Mesothelial cell of epicardium (in vitro differentiated cells): ENCODE measurements at regions not wholly inside any gene's neighbourhood (a gene's known extent, or its start where the extent isn't known, plus 50 kb on each side); places are given as distances from the start of the nearest gene placed in this dataset.
"Not testable (repeated sequence)": the region's sequence is repeated elsewhere in the genome, so short reads cannot be mapped to it uniquely, and the experiment has no call there.

Source experiments
- DNase-seq, 2 experiments: peaks; one replicate each; pipeline ENCODE4 v3.0.0; 2021; ENCODE audit warnings: low spot score in 2 of 2; ENCODE audit not compliant: unreplicated experiment in 2 of 2
- H3K27ac Mint-ChIP-seq: 2 replicates; pipeline ENCODE4 v1.8.0; 2021; ENCODE audit warnings: mixed read lengths
- H3K27me3 Mint-ChIP-seq: 2 replicates; pipeline ENCODE4 v1.8.0; 2021; ENCODE audit warnings: low read depth, mixed read lengths
- H3K36me3 Mint-ChIP-seq: 2 replicates; pipeline ENCODE4 v1.8.0; 2021; ENCODE audit warnings: mixed read lengths
- H3K4me1 Mint-ChIP-seq: 2 replicates; pipeline ENCODE4 v1.8.0; 2021; ENCODE audit warnings: mixed read lengths
- H3K4me3 Mint-ChIP-seq: 2 replicates; pipeline ENCODE4 v1.8.0; 2021; ENCODE audit warnings: mild to moderate bottlenecking, moderate library complexity, mixed read lengths
- H3K9me3 Mint-ChIP-seq: 2 replicates; pipeline ENCODE4 v1.8.0; 2021; ENCODE audit warnings: mixed read lengths
- TF ChIP-seq, protein P1 (sequence below): fragments of 200-600 bp; sonication (generic); IDR thresholded peaks from one replicate; pipeline ENCODE4 v1.5.0; 2021; ENCODE audit warnings: antibody characterized with exemption; ENCODE audit not compliant: unreplicated experiment

DNA sequence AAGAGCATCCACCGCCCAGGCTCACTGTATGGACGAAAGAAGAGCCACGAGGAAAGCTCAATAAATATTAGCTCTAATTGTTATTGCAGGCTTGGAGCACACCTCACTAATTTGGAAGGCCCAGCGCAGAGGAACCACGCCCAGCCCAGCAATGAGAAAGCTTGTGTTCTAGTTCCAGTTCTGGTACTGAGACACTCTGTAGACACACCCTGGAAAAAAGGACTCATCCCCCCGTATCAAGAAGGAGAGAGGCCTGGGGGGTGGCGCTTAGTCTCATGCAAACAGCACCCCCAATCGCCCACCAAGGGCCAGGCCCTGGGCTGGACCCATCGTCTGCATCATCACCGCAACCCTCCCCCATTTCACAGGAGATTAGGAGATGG, 156.9 kb downstream of the BMP7 start:
- DNase-seq, result no peak
- H3K27ac Mint-ChIP-seq, result no peak overlapping the region
- TF ChIP-seq, protein P1, sequence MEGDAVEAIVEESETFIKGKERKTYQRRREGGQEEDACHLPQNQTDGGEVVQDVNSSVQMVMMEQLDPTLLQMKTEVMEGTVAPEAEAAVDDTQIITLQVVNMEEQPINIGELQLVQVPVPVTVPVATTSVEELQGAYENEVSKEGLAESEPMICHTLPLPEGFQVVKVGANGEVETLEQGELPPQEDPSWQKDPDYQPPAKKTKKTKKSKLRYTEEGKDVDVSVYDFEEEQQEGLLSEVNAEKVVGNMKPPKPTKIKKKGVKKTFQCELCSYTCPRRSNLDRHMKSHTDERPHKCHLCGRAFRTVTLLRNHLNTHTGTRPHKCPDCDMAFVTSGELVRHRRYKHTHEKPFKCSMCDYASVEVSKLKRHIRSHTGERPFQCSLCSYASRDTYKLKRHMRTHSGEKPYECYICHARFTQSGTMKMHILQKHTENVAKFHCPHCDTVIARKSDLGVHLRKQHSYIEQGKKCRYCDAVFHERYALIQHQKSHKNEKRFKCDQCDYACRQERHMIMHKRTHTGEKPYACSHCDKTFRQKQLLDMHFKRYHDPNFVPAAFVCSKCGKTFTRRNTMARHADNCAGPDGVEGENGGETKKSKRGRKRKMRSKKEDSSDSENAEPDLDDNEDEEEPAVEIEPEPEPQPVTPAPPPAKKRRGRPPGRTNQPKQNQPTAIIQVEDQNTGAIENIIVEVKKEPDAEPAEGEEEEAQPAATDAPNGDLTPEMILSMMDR, result no peak
- no peaks in the 10 kb centered on the region for H3K36me3 Mint-ChIP-seq
- no peak overlapping the region for H3K4me3 Mint-ChIP-seq
- peaks cover 1% of the 10 kb centered on the region for H3K27me3 Mint-ChIP-seq
- H3K4me1 Mint-ChIP-seq, result peaks cover 6% of the 10 kb centered on the region
- no peaks in the 10 kb centered on the region for H3K9me3 Mint-ChIP-seq

DNA sequence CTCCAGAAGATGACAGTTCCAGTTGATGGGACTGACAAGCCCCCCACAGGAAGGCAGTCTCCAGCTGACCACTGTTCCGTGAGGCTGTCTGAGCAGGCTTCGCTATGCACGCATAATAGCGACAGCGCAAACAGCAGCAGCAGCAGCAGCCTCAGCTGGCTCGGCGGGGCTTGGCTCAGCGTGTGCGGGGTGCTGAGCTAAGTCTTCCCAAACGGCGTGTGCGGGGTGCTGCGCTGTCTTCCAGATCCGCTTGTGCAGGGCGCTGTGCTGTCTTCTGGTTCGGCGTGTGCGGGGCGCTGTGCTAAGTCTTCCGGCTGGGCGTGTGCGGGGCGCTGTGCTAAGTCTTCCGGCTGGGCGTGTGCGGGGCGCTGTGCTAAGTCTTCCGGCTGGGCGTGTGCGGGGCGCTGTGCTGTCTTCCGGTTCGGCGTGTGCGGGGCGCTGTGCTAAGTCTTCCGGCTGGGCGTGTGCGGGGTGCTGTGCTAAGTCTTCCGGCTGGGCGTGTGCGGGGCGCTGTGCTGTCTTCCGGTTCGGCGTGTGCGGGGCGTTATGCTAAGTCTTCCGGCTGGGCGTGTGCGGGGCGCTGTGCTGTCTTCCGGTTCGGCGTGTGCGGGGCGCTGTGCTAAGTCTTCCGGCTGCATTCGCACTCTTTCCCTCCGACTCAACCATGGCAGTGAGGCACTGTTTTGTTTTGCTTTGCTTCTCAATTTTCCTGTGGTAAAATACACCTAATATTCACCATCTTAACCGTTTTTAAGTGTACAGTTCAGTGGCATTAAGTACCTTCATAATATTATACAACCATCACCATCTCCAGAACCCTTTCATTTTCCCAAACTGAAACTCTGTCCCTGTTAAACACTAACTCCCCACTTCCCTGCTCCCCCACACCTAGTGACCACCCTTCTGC, 156.1 kb downstream of the BMP7 start:
- H3K27me3 Mint-ChIP-seq, H3K27ac Mint-ChIP-seq, H3K9me3 Mint-ChIP-seq, H3K4me1 Mint-ChIP-seq, H3K36me3 Mint-ChIP-seq, H3K4me3 Mint-ChIP-seq, DNase-seq: not testable (repeated sequence)

DNA sequence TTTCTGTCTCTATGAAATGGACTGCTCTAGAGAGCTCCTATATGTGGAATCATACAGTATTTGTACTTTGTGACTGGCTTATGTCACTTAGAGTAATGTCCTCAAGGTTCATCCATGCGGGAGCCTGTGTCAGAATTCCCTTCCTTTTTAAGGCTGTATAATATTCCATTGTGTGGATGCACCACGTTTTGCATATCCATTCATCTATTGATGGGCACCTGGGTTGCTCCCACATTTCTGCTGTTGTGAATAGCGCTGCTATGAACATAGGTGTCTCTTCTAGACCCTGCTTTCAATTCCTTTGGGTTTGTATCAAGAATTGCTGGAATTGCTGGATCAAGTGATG, 155.4 kb downstream of the BMP7 start:
- H3K27me3 Mint-ChIP-seq, result peaks cover 3% of the 10 kb centered on the region
- H3K27ac Mint-ChIP-seq, result no peak overlapping the region
- no peak overlapping the region for H3K4me3 Mint-ChIP-seq
- DNase-seq, result no peak
- H3K4me1 Mint-ChIP-seq, result peaks cover 6% of the 10 kb centered on the region
- no peaks in the 10 kb centered on the region for H3K36me3 Mint-ChIP-seq
- no peaks in the 10 kb centered on the region for H3K9me3 Mint-ChIP-seq
- TF ChIP-seq, protein P1, result no peak

DNA sequence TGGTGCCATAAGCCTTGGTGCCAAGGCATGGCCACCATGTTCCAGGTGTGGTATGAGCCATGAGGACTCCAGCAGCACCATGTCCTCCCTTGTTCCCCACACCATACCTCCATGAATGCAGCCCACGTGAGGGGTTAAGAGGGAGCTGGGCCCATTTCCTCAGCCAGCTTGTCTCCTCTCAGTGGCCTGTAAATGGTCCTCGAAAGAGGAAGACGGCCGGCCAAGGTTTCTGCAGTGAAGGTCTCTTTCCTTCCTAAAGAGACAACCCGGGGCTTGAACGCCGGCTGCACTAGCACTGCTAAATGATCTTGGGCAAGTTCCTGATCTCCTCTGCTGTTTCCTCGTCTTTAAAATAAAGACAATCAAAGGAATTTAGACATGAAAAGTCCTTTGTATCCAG, 154.0 kb downstream of the BMP7 start:
- Mint-ChIP-seq H3K27me3 (peaks cover 2% of the 10 kb centered on the region), H3K9me3 (no peaks in the 10 kb centered on the region), H3K36me3 (no peaks in the 10 kb centered on the region), H3K27ac (no peak overlapping the region), H3K4me3 (no peak overlapping the region), H3K4me1 (peaks cover 6% of the 10 kb centered on the region)
- TF ChIP-seq, protein P1, result no peak
- no peak for DNase-seq

DNA sequence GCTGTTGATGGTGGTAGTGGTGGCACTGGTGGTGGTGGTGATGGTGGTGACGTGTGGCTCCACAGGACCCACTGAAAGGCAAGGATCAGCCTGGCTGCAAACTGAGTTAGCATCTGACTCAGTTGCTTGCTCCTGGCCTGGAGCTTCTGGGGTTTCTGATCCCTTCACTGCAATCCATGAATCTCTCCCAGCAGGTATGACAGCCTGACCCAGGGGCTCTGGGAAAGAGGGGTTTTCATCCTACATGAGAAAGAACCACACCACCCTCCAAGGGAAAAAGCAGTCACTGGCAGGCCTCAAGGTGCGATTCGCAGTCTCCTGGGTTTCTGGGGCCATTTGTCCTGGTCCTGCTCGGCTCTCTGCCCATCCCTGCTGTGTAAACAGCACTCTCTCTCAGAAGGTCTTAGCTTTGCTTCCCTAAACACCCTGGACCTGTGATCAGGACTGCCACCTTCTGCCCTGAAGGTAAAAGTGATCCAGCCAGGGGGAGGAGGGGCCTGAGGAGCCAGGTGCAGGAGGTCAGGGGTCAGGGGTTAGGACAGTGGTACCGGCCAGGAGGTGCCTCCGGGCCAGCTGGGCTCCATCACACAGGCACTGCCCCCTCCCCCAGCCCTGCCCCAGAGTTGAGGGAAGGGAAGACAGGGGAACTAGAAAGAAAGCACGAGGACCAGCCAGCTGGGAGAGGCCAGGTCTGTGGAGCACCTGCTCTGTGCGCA, 152.0 kb downstream of the BMP7 start:
- Mint-ChIP-seq H3K4me1 (no peaks in the 10 kb centered on the region), H3K27me3 (peaks cover 2% of the 10 kb centered on the region), H3K36me3 (no peaks in the 10 kb centered on the region), H3K9me3 (no peaks in the 10 kb centered on the region), H3K4me3 (no peak overlapping the region), H3K27ac (no peak overlapping the region)
- TF ChIP-seq, protein P1, result no peak
- DNase-seq, result no peak

DNA sequence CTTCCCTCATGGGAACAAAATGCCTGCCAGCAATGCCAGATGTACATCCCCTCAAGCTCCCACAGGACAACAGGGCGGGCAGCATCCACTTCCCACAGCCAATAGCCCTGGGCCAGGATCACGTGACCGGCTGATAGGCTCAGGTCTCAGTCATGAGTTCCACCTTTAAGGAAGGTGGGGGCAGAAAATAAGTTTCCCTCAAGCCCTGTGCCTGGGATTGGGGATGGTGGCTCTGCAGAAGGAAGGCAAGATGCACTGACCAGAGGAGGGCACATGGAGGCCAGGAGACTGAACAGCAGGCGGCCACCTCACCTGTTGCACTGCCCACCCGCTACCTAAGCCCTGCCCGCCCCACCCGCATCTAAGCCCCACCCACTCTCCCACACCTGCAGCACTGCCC, 149.1 kb downstream of the BMP7 start:
- Mint-ChIP-seq H3K4me1 (peaks cover under 1% of the 10 kb centered on the region), H3K9me3 (no peaks in the 10 kb centered on the region), H3K27ac (no peak overlapping the region), H3K27me3 (peaks cover 2% of the 10 kb centered on the region), H3K4me3 (no peak overlapping the region), H3K36me3 (no peaks in the 10 kb centered on the region)
- TF ChIP-seq, protein P1, result no peak
- no peak for DNase-seq
